ENCODE measurements at regions not wholly inside any gene's neighbourhood (a gene's known extent, or its start where the extent isn't known, plus 50 kb on each side); places are given as distances from the start of the nearest gene placed in this dataset.

- no peak for FAIRE-seq
- no peak overlapping the region for H3K4me2 ChIP-seq
- H3K27ac ChIP-seq: no peak overlapping the region
- peaks cover 18% of the 10 kb centered on the region for H3K9me3 ChIP-seq
- DNase-seq (ENCODE audit: low read depth in 1 of 2, low spot score in 1 of 2): no peak
- 36% methylated on average over 20 of the region's 20 CpGs for WGBS (ENCODE audit: missing lambda C conversion rate)
- H3K4me1 ChIP-seq: no peaks in the 10 kb centered on the region
- no peak overlapping the region for H3K4me3 ChIP-seq
- POLR2A ChIA-PET: no interaction called here
- CTCF ChIA-PET: interaction anchor here (0.8 to 2.1 kb wide), 2 partner anchors 15 to 62 kb away, joined by 3 to 6 read pairs; no protein-coding TSS in a partner anchor
- no peak for TF ChIP-seq HDAC2 (IDR thresholded peaks at IDR 0.05)
- no peak for TF ChIP-seq SREBF2 (IDR thresholded peaks at IDR 0.05)
- no peak for TF ChIP-seq NR3C1 (IDR thresholded peaks at IDR 0.05)
- TF ChIP-seq CBX2 (IDR thresholded peaks at IDR 0.05; ENCODE audit: borderline replicate concordance, low read depth): no peak
- no peak for TF ChIP-seq HOXB13 (CRISPR knock-in tag; IDR thresholded peaks at IDR 0.05; ENCODE audit: low read depth)
- no peak for TF ChIP-seq ZC3H11A (IDR thresholded peaks at IDR 0.05)
- TF ChIP-seq EHMT2 (IDR thresholded peaks at IDR 0.05; ENCODE audit: low read depth): no peak
- TF ChIP-seq, protein P1, sequence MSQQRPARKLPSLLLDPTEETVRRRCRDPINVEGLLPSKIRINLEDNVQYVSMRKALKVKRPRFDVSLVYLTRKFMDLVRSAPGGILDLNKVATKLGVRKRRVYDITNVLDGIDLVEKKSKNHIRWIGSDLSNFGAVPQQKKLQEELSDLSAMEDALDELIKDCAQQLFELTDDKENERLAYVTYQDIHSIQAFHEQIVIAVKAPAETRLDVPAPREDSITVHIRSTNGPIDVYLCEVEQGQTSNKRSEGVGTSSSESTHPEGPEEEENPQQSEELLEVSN (IDR thresholded peaks at IDR 0.05; ENCODE audit: borderline replicate concordance, low read depth): no peak
- ATAC-seq: no peak
These were observed 263.1 kb downstream of the ZNF536 start for GRCh38 chr19:30634996-30635975.

GRCh38 chr19:30634131-30634830 lies 262.1 kb downstream of the ZNF536 start:
- 47% methylated on average over 19 of the region's 19 CpGs for WGBS (ENCODE audit: missing lambda C conversion rate)

More at GRCh38 chr19:30634131-30634830, 262.1 kb downstream of the ZNF536 start:
- H3K4me3 ChIP-seq: no peak overlapping the region
- DNase-seq (ENCODE audit: low read depth in 1 of 2, low spot score in 1 of 2) (no peak), ATAC-seq (no peak), FAIRE-seq (no peak)
- no peaks in the 10 kb centered on the region for H3K4me1 ChIP-seq
- TF ChIP-seq JUNB (IDR thresholded peaks at IDR 0.05): no peak
- TF ChIP-seq HDAC2 (IDR thresholded peaks at IDR 0.05): no peak
- no peak for TF ChIP-seq GATA3 (IDR thresholded peaks at IDR 0.05; ENCODE audit: borderline replicate concordance)
- TF ChIP-seq FOSL2 (IDR thresholded peaks at IDR 0.05): no peak
- no peak for TF ChIP-seq FOSL2 (CRISPR knock-in tag; IDR thresholded peaks at IDR 0.05)
- TF ChIP-seq CEBPB (IDR thresholded peaks at IDR 0.05): no peak
- TF ChIP-seq, protein P2, sequence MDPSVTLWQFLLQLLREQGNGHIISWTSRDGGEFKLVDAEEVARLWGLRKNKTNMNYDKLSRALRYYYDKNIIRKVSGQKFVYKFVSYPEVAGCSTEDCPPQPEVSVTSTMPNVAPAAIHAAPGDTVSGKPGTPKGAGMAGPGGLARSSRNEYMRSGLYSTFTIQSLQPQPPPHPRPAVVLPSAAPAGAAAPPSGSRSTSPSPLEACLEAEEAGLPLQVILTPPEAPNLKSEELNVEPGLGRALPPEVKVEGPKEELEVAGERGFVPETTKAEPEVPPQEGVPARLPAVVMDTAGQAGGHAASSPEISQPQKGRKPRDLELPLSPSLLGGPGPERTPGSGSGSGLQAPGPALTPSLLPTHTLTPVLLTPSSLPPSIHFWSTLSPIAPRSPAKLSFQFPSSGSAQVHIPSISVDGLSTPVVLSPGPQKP (IDR thresholded peaks at IDR 0.05; ENCODE audit: low read depth, low read length): no peak
- no peak for TF ChIP-seq FOXS1 (CRISPR knock-in tag; IDR thresholded peaks at IDR 0.05)
- TF ChIP-seq HES2 (IDR thresholded peaks at IDR 0.05): no peak
- no peak for TF ChIP-seq PHF8 (IDR thresholded peaks at IDR 0.05; ENCODE audit: borderline replicate concordance, low read depth)
- no peak for TF ChIP-seq CHD4 (IDR thresholded peaks at IDR 0.05; ENCODE audit: borderline replicate concordance)
- TF ChIP-seq REST (IDR thresholded peaks at IDR 0.05): no peak
- TF ChIP-seq ZC3H11A (IDR thresholded peaks at IDR 0.05): no peak
- no peak for TF ChIP-seq RAD21 (conservative IDR thresholded peaks at IDR 0.05 in 1 of 2, IDR thresholded peaks at IDR 0.05 in 1 of 2)
- no peak for TF ChIP-seq CHD2 (IDR thresholded peaks at IDR 0.05; ENCODE audit: low read length, partially characterized antibody)
- TF ChIP-seq KDM5A (IDR thresholded peaks at IDR 0.05): no peak
- TF ChIP-seq, protein P3, sequence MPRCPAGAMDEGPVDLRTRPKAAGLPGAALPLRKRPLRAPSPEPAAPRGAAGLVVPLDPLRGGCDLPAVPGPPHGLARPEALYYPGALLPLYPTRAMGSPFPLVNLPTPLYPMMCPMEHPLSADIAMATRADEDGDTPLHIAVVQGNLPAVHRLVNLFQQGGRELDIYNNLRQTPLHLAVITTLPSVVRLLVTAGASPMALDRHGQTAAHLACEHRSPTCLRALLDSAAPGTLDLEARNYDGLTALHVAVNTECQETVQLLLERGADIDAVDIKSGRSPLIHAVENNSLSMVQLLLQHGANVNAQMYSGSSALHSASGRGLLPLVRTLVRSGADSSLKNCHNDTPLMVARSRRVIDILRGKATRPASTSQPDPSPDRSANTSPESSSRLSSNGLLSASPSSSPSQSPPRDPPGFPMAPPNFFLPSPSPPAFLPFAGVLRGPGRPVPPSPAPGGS (IDR thresholded peaks at IDR 0.05): no peak
- no peak for TF ChIP-seq RNF2 (IDR thresholded peaks at IDR 0.05; ENCODE audit: borderline replicate concordance, low read depth)
- TF ChIP-seq RARB (CRISPR knock-in tag; IDR thresholded peaks at IDR 0.05): no peak
- ChIA-PET POLR2A (no interaction called here), CTCF (interaction anchor here (1.2 to 2.1 kb wide), 2 partner anchors 16 to 32 kb away, joined by 5 to 6 read pairs; no protein-coding TSS in a partner anchor)
- no peak overlapping the region for H3K27ac ChIP-seq
- no peak overlapping the region for H3K4me2 ChIP-seq
- peaks cover 16% of the 10 kb centered on the region for H3K9me3 ChIP-seq
